Fibroblast of the conjunctiva (primary cell): ENCODE measurements at regions not wholly inside any gene's neighbourhood (a gene's known extent, or its start where the extent isn't known, plus 50 kb on each side); places are given as distances from the start of the nearest gene placed in this dataset.

Source experiments
- DNase-seq: peaks from one replicate; pipeline ENCODE4 v3.0.0-alpha.2; 2010; ENCODE audit warnings: low read depth

- DNase-seq = no peak
Observed at GRCh38 chr5:171509467-171509866, 90.0 kb downstream of the FGF18 start.

- DNase-seq = no peak
Observed at GRCh38 chr5:171512397-171512796, 93.0 kb downstream of the FGF18 start.

- DNase-seq = no peak
Observed at GRCh38 chr5:171513591-171513990, 94.1 kb downstream of the FGF18 start.

GRCh38 chr5:171518916-171519315, 99.5 kb downstream of the FGF18 start:
- no peak for DNase-seq

- peak; percentile 33 for DNase-seq
Observed at GRCh38 chr5:171520300-171521174, 101.1 kb downstream of the FGF18 start.

- DNase-seq = peak; percentile 94
Observed at GRCh38 chr5:171521219-171521633, 101.8 kb downstream of the FGF18 start.

GRCh38 chr5:171521679-171522078, 102.2 kb downstream of the FGF18 start:
- DNase-seq = no peak

- DNase-seq = no peak
Observed at GRCh38 chr5:171523781-171524180, 104.3 kb downstream of the FGF18 start.

GRCh38 chr5:171524466-171524865, 105.0 kb downstream of the FGF18 start:
- no peak for DNase-seq

GRCh38 chr5:171525085-171525484, 105.6 kb downstream of the FGF18 start:
- no peak for DNase-seq

- DNase-seq = no peak
Observed at GRCh38 chr5:171528036-171528435, 108.6 kb downstream of the FGF18 start.

- DNase-seq = no peak
Observed at GRCh38 chr5:171528865-171529614, 109.6 kb downstream of the FGF18 start.

GRCh38 chr5:171531638-171532037, 112.2 kb downstream of the FGF18 start:
- no peak for DNase-seq

- no peak for DNase-seq
Observed at GRCh38 chr5:171533153-171533552, 113.7 kb downstream of the FGF18 start.

GRCh38 chr5:171534043-171534895, 114.8 kb downstream of the FGF18 start:
- no peak for DNase-seq

GRCh38 chr5:171535162-171535561, 115.7 kb downstream of the FGF18 start:
- DNase-seq = no peak

- no peak for DNase-seq
Observed at GRCh38 chr5:171537070-171537849, 117.8 kb downstream of the FGF18 start.

- DNase-seq = no peak
Observed at GRCh38 chr5:171537923-171538537, 118.6 kb downstream of the FGF18 start.

- no peak for DNase-seq
Observed at GRCh38 chr5:171538681-171539080, 119.2 kb downstream of the FGF18 start.

- no peak for DNase-seq
Observed at GRCh38 chr5:171540865-171541264, 121.4 kb downstream of the FGF18 start.

GRCh38 chr5:171541341-171541776, 121.9 kb downstream of the FGF18 start:
- DNase-seq = no peak
